ENCODE measurements at regions not wholly inside any gene's neighbourhood (a gene's known extent, or its start where the extent isn't known, plus 50 kb on each side); places are given as distances from the start of the nearest gene placed in this dataset.

- TF ChIP-seq RAD21 (IDR thresholded peaks at IDR 0.05; ENCODE audit: low read depth) (no peak), POLR2A (IDR thresholded peaks at IDR 0.05; ENCODE audit: borderline replicate concordance, extremely low read depth, insufficient read depth, insufficient read length) (no peak), SIN3A (IDR thresholded peaks at IDR 0.05; ENCODE audit: low read depth) (no peak), EZH2phosphoT487 (IDR thresholded peaks at IDR 0.05; ENCODE audit: borderline replicate concordance) (no peak), POLR2AphosphoS5 (IDR thresholded peaks at IDR 0.05; ENCODE audit: low read depth, low read length) (no peak), CEBPB (IDR thresholded peaks at IDR 0.05; ENCODE audit: low read depth) (no peak)
- TF ChIP-seq, protein P1, sequence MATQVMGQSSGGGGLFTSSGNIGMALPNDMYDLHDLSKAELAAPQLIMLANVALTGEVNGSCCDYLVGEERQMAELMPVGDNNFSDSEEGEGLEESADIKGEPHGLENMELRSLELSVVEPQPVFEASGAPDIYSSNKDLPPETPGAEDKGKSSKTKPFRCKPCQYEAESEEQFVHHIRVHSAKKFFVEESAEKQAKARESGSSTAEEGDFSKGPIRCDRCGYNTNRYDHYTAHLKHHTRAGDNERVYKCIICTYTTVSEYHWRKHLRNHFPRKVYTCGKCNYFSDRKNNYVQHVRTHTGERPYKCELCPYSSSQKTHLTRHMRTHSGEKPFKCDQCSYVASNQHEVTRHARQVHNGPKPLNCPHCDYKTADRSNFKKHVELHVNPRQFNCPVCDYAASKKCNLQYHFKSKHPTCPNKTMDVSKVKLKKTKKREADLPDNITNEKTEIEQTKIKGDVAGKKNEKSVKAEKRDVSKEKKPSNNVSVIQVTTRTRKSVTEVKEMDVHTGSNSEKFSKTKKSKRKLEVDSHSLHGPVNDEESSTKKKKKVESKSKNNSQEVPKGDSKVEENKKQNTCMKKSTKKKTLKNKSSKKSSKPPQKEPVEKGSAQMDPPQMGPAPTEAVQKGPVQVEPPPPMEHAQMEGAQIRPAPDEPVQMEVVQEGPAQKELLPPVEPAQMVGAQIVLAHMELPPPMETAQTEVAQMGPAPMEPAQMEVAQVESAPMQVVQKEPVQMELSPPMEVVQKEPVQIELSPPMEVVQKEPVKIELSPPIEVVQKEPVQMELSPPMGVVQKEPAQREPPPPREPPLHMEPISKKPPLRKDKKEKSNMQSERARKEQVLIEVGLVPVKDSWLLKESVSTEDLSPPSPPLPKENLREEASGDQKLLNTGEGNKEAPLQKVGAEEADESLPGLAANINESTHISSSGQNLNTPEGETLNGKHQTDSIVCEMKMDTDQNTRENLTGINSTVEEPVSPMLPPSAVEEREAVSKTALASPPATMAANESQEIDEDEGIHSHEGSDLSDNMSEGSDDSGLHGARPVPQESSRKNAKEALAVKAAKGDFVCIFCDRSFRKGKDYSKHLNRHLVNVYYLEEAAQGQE (IDR thresholded peaks at IDR 0.05; ENCODE audit: low read depth) = no peak
- TF ChIP-seq, protein P2, sequence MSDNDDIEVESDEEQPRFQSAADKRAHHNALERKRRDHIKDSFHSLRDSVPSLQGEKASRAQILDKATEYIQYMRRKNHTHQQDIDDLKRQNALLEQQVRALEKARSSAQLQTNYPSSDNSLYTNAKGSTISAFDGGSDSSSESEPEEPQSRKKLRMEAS (IDR thresholded peaks at IDR 0.05) = no peak
- TF ChIP-seq, protein P3, sequence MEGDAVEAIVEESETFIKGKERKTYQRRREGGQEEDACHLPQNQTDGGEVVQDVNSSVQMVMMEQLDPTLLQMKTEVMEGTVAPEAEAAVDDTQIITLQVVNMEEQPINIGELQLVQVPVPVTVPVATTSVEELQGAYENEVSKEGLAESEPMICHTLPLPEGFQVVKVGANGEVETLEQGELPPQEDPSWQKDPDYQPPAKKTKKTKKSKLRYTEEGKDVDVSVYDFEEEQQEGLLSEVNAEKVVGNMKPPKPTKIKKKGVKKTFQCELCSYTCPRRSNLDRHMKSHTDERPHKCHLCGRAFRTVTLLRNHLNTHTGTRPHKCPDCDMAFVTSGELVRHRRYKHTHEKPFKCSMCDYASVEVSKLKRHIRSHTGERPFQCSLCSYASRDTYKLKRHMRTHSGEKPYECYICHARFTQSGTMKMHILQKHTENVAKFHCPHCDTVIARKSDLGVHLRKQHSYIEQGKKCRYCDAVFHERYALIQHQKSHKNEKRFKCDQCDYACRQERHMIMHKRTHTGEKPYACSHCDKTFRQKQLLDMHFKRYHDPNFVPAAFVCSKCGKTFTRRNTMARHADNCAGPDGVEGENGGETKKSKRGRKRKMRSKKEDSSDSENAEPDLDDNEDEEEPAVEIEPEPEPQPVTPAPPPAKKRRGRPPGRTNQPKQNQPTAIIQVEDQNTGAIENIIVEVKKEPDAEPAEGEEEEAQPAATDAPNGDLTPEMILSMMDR (IDR thresholded peaks at IDR 0.05 in 2 of 3, conservative IDR thresholded peaks at IDR 0.05 in 1 of 3; ENCODE audit: borderline replicate concordance in 1 of 3, insufficient read depth in 1 of 3, low read depth in 2 of 3, low read length in 2 of 3) = no peak
Observed at GRCh38 chr5:82499725-82500244, 221.6 kb upstream of the RPS23 start.
